ENCODE measurements at regions not wholly inside any gene's neighbourhood (a gene's known extent, or its start where the extent isn't known, plus 50 kb on each side); places are given as distances from the start of the nearest gene placed in this dataset.

DNA sequence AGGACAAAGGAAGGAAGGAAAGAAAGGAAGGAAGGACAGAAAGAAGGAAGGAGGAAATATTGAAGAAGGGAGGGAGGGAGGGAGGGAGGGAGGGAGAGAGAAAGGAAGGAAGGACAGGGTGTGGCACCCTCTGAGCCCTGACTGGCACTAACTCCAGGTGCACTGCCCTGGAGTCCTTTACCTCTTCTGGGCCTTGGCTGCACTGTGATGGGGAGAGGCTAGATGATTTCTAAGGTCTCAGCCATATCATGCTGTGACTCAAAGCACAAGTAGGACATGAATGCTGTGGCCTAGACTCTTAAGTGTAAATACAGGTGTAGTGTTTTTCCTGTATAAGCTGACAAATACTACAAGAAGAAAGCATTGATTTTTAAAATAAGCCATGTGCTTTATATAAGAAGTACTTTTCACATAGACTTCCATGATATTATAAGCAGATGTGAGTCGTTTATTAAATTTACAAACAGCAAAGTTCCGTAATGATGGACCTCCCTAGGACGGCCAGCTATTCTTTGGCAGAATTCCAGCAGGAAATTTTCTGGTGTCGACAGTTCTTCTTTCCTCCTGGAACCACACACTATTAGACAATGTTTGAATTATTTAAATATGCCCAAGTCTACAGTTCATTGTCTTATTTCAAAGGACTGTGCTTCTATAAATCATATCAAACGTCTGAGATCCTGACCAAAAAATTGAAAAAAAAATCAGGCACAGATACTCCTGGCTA lies 213.8 kb upstream of the C2CD4B start:
- H3K9me3 Mint-ChIP-seq, result no peaks in the 10 kb centered on the region
- ChIA-PET POLR2A (no interaction called here), CTCF (no interaction called here)
- H3K4me1 Mint-ChIP-seq, result no peaks in the 10 kb centered on the region
- no peaks in the 10 kb centered on the region; the same call in 1 of the 2 replicates for H3K27me3 Mint-ChIP-seq (ENCODE audit: low read depth)
- no peaks in the 10 kb centered on the region for H3K36me3 Mint-ChIP-seq
- no peak overlapping the region for H3K27ac Mint-ChIP-seq
- H3K4me3 Mint-ChIP-seq, result no peak overlapping the region
- TF ChIP-seq PRRX2 (CRISPR knock-in tag; IDR thresholded peaks at IDR 0.05) (no peak), ZNF219 (CRISPR knock-in tag; IDR thresholded peaks at IDR 0.05; ENCODE audit: borderline replicate concordance) (no peak), E2F1 (CRISPR knock-in tag; IDR thresholded peaks at IDR 0.05) (no peak), TP53 (CRISPR knock-in tag; IDR thresholded peaks at IDR 0.05) (no peak), ATF3 (CRISPR knock-in tag; conservative IDR thresholded peaks at IDR 0.05) (no peak), SMAD3 (CRISPR knock-in tag; IDR thresholded peaks at IDR 0.05; ENCODE audit: borderline replicate concordance) (no peak), AR (CRISPR knock-in tag; IDR thresholded peaks at IDR 0.05) (no peak)
- DNase-seq (ENCODE audit: low spot score) (no peak), ATAC-seq (no peak)

GRCh38 chr15:62380011-62380410 lies 214.9 kb upstream of the C2CD4B start:
- ATAC-seq, result no peak
- ChIA-PET POLR2A (no interaction called here), CTCF (no interaction called here)
- Mint-ChIP-seq H3K9me3 (no peaks in the 10 kb centered on the region), H3K36me3 (no peaks in the 10 kb centered on the region), H3K4me1 (no peaks in the 10 kb centered on the region), H3K27me3 (ENCODE audit: low read depth) (no peaks in the 10 kb centered on the region; the same call in 1 of the 2 replicates), H3K4me3 (no peak overlapping the region), H3K27ac (no peak overlapping the region)
- no peak for DNase-seq (ENCODE audit: low spot score)
- TF ChIP-seq FOXK1 (CRISPR knock-in tag; IDR thresholded peaks at IDR 0.05), result no peak
- no peak for TF ChIP-seq ZNF138 (CRISPR knock-in tag; conservative IDR thresholded peaks at IDR 0.05)
- TF ChIP-seq CBFB (CRISPR knock-in tag; IDR thresholded peaks at IDR 0.05; ENCODE audit: low read depth), result no peak

GRCh38 chr15:62382046-62382445 lies 217.0 kb upstream of the C2CD4B start:
- Mint-ChIP-seq H3K4me3 (no peak overlapping the region), H3K27ac (no peak overlapping the region), H3K27me3 (ENCODE audit: low read depth) (no peaks in the 10 kb centered on the region; the same call in 1 of the 2 replicates), H3K9me3 (no peaks in the 10 kb centered on the region), H3K4me1 (no peaks in the 10 kb centered on the region), H3K36me3 (no peaks in the 10 kb centered on the region)
- CTCF ChIA-PET, result no interaction called here
- ATAC-seq, result no peak
- DNase-seq (ENCODE audit: low spot score), result no peak
- POLR2A ChIA-PET, result interaction anchor here (0.6 kb wide), 2 partner anchors 17 to 110 kb away, joined by 3 read pairs; no protein-coding TSS in a partner anchor
- TF ChIP-seq TCF7 (CRISPR knock-in tag; IDR thresholded peaks at IDR 0.05; ENCODE audit: low read depth), result no peak
- TF ChIP-seq AFF4 (CRISPR knock-in tag; IDR thresholded peaks at IDR 0.05; ENCODE audit: borderline replicate concordance), result no peak
- TF ChIP-seq ZNF219 (CRISPR knock-in tag; IDR thresholded peaks at IDR 0.05; ENCODE audit: borderline replicate concordance), result no peak
- no peak for TF ChIP-seq FOXP4 (CRISPR knock-in tag; IDR thresholded peaks at IDR 0.05)
- no peak for TF ChIP-seq CREM (CRISPR knock-in tag; IDR thresholded peaks at IDR 0.05)
- TF ChIP-seq, protein P1, sequence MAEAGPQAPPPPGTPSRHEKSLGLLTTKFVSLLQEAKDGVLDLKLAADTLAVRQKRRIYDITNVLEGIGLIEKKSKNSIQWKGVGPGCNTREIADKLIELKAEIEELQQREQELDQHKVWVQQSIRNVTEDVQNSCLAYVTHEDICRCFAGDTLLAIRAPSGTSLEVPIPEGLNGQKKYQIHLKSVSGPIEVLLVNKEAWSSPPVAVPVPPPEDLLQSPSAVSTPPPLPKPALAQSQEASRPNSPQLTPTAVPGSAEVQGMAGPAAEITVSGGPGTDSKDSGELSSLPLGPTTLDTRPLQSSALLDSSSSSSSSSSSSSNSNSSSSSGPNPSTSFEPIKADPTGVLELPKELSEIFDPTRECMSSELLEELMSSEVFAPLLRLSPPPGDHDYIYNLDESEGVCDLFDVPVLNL (CRISPR knock-in tag; IDR thresholded peaks at IDR 0.05; ENCODE audit: borderline replicate concordance, low read depth), result no peak
- no peak for TF ChIP-seq MXD4 (CRISPR knock-in tag; IDR thresholded peaks at IDR 0.05; ENCODE audit: borderline replicate concordance)
- no peak for TF ChIP-seq ZNF317 (CRISPR knock-in tag; IDR thresholded peaks at IDR 0.05; ENCODE audit: borderline replicate concordance, low read depth)
- no peak for TF ChIP-seq ZNF423 (CRISPR knock-in tag; IDR thresholded peaks at IDR 0.05)
- no peak for TF ChIP-seq ZNF671 (CRISPR knock-in tag; IDR thresholded peaks at IDR 0.05)
